NT2/D1 (cell line): ENCODE measurements at regions not wholly inside any gene's neighbourhood (a gene's known extent, or its start where the extent isn't known, plus 50 kb on each side); places are given as distances from the start of the nearest gene placed in this dataset.
"Not testable (repeated sequence)": the region's sequence is repeated elsewhere in the genome, so short reads cannot be mapped to it uniquely, and the experiment has no call there.

Experiments
- DNase-seq: peaks from one replicate; pipeline ENCODE4 v3.0.0-alpha.2; 2011; ENCODE audit warnings: low read depth, low spot score
- H3K27me3 ChIP-seq: 2 replicates; pipeline ENCODE4 v1.6.0; 2011; ENCODE audit warnings: mild to moderate bottlenecking; ENCODE audit not compliant: insufficient read length, insufficient read depth
- H3K36me3 ChIP-seq: 2 replicates; pipeline ENCODE4 v1.6.1; 2011; ENCODE audit warnings: mild to moderate bottlenecking, low read length, mixed read lengths; ENCODE audit not compliant: insufficient read depth, insufficient read length
- H3K4me1 ChIP-seq: 2 replicates; pipeline ENCODE4 v1.5.1; 2011; ENCODE audit not compliant: insufficient read depth, insufficient read length
- H3K4me3 ChIP-seq: 2 replicates; pipeline ENCODE4 v1.5.1; 2011; ENCODE audit warnings: low read depth; ENCODE audit not compliant: insufficient read length
- H3K9ac ChIP-seq: 2 replicates; pipeline ENCODE4 v1.6.0; 2011; ENCODE audit warnings: low read depth; ENCODE audit not compliant: insufficient read length
- H3K9me3 ChIP-seq: 2 replicates; pipeline ENCODE4 v1.5.1; 2011; ENCODE audit warnings: mild to moderate bottlenecking, low read length; ENCODE audit not compliant: insufficient read depth
- SUZ12 ChIP-seq: IDR thresholded peaks from 2 replicates; pipeline ENCODE4 v1.6.1; 2011; ENCODE audit not compliant: insufficient read length, insufficient read depth; ENCODE audit errors: extremely low read depth
- YY1 ChIP-seq: IDR thresholded peaks from 2 replicates; pipeline ENCODE4 v1.6.1; 2011; ENCODE audit not compliant: insufficient read length, insufficient read depth
- ZNF274 ChIP-seq: IDR thresholded peaks from 2 replicates; pipeline ENCODE4 v1.6.1; 2011; ENCODE audit warnings: mild to moderate bottlenecking, low read depth, low read length

DNA sequence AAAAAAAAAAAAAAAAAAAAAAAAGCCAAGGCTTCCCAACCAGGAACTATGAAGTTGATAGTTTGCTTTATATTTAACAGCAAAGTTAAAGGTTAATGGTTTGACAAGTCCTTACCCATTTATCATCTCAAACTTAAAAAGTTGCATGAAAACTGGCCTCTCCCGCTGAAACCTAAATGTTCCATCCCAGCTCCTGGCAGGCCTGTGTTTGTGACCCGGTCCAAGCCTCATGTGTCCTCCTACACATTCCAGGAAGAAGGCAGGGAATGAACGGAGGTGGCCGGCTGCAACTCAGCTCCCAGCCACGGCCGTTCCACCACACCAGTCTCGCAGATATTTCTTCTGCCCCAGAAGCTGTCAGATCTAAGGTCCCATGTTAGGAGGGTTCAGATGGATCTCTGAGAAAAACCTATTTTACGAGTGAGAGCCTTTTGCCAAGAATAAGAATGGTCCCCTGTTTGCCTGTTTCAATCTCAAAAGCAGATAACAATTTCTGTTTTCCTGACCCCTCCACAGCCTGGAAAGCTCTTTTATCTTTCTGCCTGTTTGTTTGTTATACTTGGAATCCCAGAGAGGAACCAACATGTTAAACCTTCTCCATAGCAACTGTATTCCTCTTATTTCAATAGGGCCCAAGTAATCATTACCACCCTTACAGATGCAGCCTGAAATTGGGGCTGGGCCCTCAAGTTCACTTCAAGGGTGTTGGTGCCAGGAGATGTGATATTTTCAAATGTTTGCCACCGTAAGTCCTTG lies 56.5 kb downstream of the KCTD12 start:
- H3K27me3 ChIP-seq = no peaks in the 10 kb centered on the region
- no peak for DNase-seq
- no peak overlapping the region for H3K9ac ChIP-seq
- TF ChIP-seq SUZ12 (no peak), ZNF274 (no peak), YY1 (no peak)
- no peak overlapping the region for H3K4me3 ChIP-seq
- H3K36me3 ChIP-seq = no peaks in the 10 kb centered on the region
- no peaks in the 10 kb centered on the region for H3K9me3 ChIP-seq
- no peaks in the 10 kb centered on the region for H3K4me1 ChIP-seq

- no peak for DNase-seq
- Histone ChIP-seq H3K36me3 (no peaks in the 10 kb centered on the region), H3K4me3 (no peak overlapping the region), H3K4me1 (no peaks in the 10 kb centered on the region), H3K9ac (no peak overlapping the region), H3K27me3 (no peaks in the 10 kb centered on the region), H3K9me3 (no peaks in the 10 kb centered on the region)
- no peak for TF ChIP-seq ZNF274
- no peak for TF ChIP-seq YY1
- no peak for TF ChIP-seq SUZ12
These were observed 57.9 kb downstream of the KCTD12 start for GRCh38 chr13:76828316-76828741.

GRCh38 chr13:76826527-76826926 lies 59.7 kb downstream of the KCTD12 start:
- no peaks in the 10 kb centered on the region for H3K27me3 ChIP-seq
- H3K9me3 ChIP-seq = peaks cover 7% of the 10 kb centered on the region
- H3K4me3 ChIP-seq = no peak overlapping the region
- no peak overlapping the region for H3K9ac ChIP-seq
- H3K4me1 ChIP-seq = no peaks in the 10 kb centered on the region
- H3K36me3 ChIP-seq = no peaks in the 10 kb centered on the region
- TF ChIP-seq SUZ12 (no peak), ZNF274 (no peak), YY1 (no peak)
- DNase-seq = no peak

DNA sequence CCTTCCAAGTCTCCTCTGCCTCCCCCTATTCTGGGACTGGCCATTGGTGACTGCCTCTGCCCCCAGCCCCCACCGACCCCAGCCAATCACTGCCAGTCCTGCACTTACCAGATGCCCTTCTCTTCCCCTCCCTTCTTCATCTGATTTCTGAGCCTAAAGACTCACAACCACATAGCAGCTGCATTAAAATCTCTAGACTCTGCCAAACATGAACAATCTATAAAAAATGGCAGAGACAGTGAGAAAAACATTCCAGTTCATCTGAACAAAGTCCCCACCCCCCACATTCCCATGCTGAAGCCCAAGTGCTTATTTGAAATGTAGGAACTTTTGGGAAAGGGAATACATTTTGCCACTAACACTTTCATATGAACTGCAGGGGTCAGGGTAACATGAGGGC lies 60.8 kb downstream of the KCTD12 start:
- no peaks in the 10 kb centered on the region for H3K4me1 ChIP-seq
- no peak overlapping the region for H3K9ac ChIP-seq
- H3K27me3 ChIP-seq = no peaks in the 10 kb centered on the region
- DNase-seq = no peak
- no peak overlapping the region for H3K4me3 ChIP-seq
- H3K9me3 ChIP-seq = peaks cover 7% of the 10 kb centered on the region
- TF ChIP-seq SUZ12 (no peak), ZNF274 (no peak), YY1 (no peak)
- H3K36me3 ChIP-seq = no peaks in the 10 kb centered on the region

DNA sequence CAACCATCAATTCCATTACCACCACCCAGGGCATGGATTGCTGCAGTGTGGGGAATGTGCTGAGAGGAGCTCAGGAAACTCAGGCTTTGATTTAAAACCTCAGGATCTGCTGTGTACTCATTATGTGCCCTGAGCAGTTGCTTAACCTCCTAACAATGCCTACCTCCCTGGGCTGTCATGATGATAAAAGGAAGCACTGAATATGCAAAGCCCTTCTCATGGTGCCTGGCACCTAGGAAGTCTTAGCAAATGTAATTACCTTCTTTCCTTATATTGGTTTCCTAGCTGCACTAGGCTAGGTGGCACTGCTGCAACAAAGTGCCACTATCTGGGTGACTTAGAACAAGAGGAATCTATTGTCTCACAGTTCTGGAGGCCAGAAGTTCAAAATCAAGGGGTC lies 62.2 kb downstream of the KCTD12 start:
- Histone ChIP-seq H3K4me1 (no peaks in the 10 kb centered on the region), H3K9me3 (peaks cover 7% of the 10 kb centered on the region), H3K36me3 (no peaks in the 10 kb centered on the region), H3K4me3 (no peak overlapping the region), H3K9ac (no peak overlapping the region), H3K27me3 (no peaks in the 10 kb centered on the region)
- no peak for TF ChIP-seq ZNF274
- TF ChIP-seq SUZ12 = no peak
- no peak for TF ChIP-seq YY1
- DNase-seq = peak; percentile 42

GRCh38 chr13:76822698-76823267 lies 63.4 kb downstream of the KCTD12 start:
- TF ChIP-seq ZNF274 (no peak), YY1 (no peak), SUZ12 (no peak)
- no peak overlapping the region for H3K4me3 ChIP-seq
- no peaks in the 10 kb centered on the region for H3K4me1 ChIP-seq
- H3K9me3 ChIP-seq = peaks cover 7% of the 10 kb centered on the region
- no peaks in the 10 kb centered on the region for H3K36me3 ChIP-seq
- DNase-seq = no peak
- no peak overlapping the region for H3K9ac ChIP-seq
- H3K27me3 ChIP-seq = no peaks in the 10 kb centered on the region

DNA sequence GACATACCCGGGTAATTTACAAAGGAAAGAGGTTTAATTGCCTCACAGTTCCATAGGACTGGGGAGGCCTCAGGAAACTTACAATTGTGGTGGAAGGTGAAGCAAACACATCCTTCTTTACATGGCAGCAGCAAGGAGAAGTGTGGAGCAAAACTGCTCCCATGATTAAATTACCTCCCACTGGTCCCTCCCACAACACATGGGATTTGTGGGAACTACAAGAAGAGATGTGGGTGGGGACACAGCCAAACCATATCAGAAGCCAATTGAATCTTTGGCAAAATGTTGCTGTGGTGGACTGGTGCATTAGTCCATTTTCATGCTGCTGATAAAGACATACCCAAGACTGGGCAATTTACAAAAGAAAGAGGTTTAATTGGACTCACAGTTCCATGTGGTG lies 65.0 kb downstream of the KCTD12 start:
- DNase-seq = not testable (repeated sequence)

More for the DNA sequence above, 65.0 kb downstream of the KCTD12 start:
- not testable (repeated sequence) for H3K36me3 ChIP-seq, H3K4me3 ChIP-seq, H3K9me3 ChIP-seq, H3K27me3 ChIP-seq, H3K4me1 ChIP-seq, H3K9ac ChIP-seq
